ENCODE measurements at regions not wholly inside any gene's neighbourhood (a gene's known extent, or its start where the extent isn't known, plus 50 kb on each side); places are given as distances from the start of the nearest gene placed in this dataset.

DNA sequence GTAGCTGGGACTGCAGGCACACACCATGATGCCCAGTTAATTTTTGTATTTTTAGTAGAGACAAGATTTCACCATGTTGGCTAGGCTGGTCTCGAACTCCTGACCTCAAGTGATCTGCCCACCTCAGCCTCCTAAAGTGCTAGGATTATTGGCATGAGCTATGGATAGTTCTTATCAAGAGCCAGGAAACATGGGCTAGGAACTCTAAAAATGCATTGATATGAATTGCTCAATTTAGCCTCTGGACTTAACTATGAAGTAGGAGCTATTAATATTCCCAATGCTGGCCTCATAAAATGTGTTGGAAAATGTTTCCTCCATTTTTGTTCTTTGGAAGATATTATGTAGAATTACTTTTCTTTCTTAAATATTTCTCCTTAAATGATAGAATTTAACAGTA, 82.8 kb upstream of the PEX5L start:
- 0% methylated on average over 1 of the region's 1 CpG for WGBS (ENCODE audit: insufficient coverage, insufficient replicate concordance, low lambda C conversion rate, missing lambda C conversion rate)
- Histone ChIP-seq H2AFZ (ENCODE audit: control insufficient read depth, low read depth, low read length) (no peak overlapping the region), H3K27me3 (replicated peaks in 1 of 2; ENCODE audit: control insufficient read depth in 2 of 2, insufficient read depth in 2 of 2, low read length in 1 of 2) (no peaks in the 10 kb centered on the region), H3K4me3 (no peak overlapping the region), H3K4me1 (ENCODE audit: control insufficient read depth, insufficient read depth, low read length) (no peaks in the 10 kb centered on the region), H3K9ac (ENCODE audit: control insufficient read depth, insufficient read depth, low read length) (no peak overlapping the region), H3K36me3 (ENCODE audit: control insufficient read depth in 2 of 2, insufficient read depth in 2 of 2, low read length in 1 of 2) (no peaks in the 10 kb centered on the region), H3K79me2 (ENCODE audit: control insufficient read depth, insufficient read depth, low read length) (no peaks in the 10 kb centered on the region), H3K9me3 (replicated peaks; ENCODE audit: control insufficient read depth, insufficient read depth, low read length) (no peaks in the 10 kb centered on the region), H3K4me2 (ENCODE audit: control insufficient read depth, insufficient read depth) (no peak overlapping the region), H3K27ac (ENCODE audit: control insufficient read depth, insufficient read depth) (no peak overlapping the region), H4K20me1 (ENCODE audit: control insufficient read depth, insufficient read depth) (no peaks in the 10 kb centered on the region)
- no peak for ATAC-seq
- DNase-seq (ENCODE audit: low read depth, low spot score) = no peak
- in situ Hi-C loops (cut with MboI) (no loop called here), intact Hi-C loops (cut with micrococcal nuclease; ENCODE audit: unreplicated experiment) (no loop called here)
- BruUV-seq (replicated peaks) = no TSS peak
- ChIA-PET RAD21 (ENCODE audit: unreplicated experiment) (no interaction called here), CTCF (no interaction called here), SMC1A (ENCODE audit: uncharacterized antibody, unreplicated experiment) (no interaction called here), POLR2A (no interaction called here)
- FAIRE-seq = no peak
- TF ChIP-seq NFIC (IDR thresholded peaks at IDR 0.05; ENCODE audit: low read depth, low read length) (no peak), PRDM15 (CRISPR knock-in tag; IDR thresholded peaks at IDR 0.05) (no peak), MAX (IDR thresholded peaks at IDR 0.05; ENCODE audit: low read depth, low read length) (no peak), MEF2B (IDR thresholded peaks at IDR 0.05; ENCODE audit: partially characterized antibody, poor library complexity, severe bottlenecking) (no peak), YY1 (IDR thresholded peaks at IDR 0.05; ENCODE audit: low read depth, low read length) (no peak), JUND (IDR thresholded peaks at IDR 0.05; ENCODE audit: low read depth, low read length) (no peak), NR2C2 (IDR thresholded peaks at IDR 0.05; ENCODE audit: borderline replicate concordance, control insufficient read depth, insufficient read length, low read depth) (no peak)

Data from GM12878 (cell line).